BE2C (cell line): ENCODE measurements at regions not wholly inside any gene's neighbourhood (a gene's known extent, or its start where the extent isn't known, plus 50 kb on each side); places are given as distances from the start of the nearest gene placed in this dataset.
"Not testable (repeated sequence)": the region's sequence is repeated elsewhere in the genome, so short reads cannot be mapped to it uniquely, and the experiment has no call there.

Source experiments
- DNase-seq: peaks from one replicate; pipeline ENCODE4 v3.0.0-alpha.2; 2020
- H3K27me3 ChIP-seq: fragments of 250-450 bp; sonication (Bioruptor Pico); 2 replicates; pipeline ENCODE4 v1.5.1; 2020; ENCODE audit warnings: mild to moderate bottlenecking
- H3K36me3 ChIP-seq: fragments of 250-450 bp; sonication (Bioruptor Pico); 2 replicates; pipeline ENCODE4 v1.5.1; 2020; ENCODE audit warnings: mild to moderate bottlenecking
- H3K4me1 ChIP-seq: fragments of 250-450 bp; sonication (Bioruptor Pico); 2 replicates; pipeline ENCODE4 v1.5.1; 2020
- H3K4me3 ChIP-seq: 2 replicates; pipeline ENCODE4 v1.5.1; 2011; ENCODE audit warnings: low read depth, low read length
- H3K9me3 ChIP-seq: fragments of 250-450 bp; sonication (Bioruptor Pico); 2 replicates; pipeline ENCODE4 v1.5.1; 2020
- TF ChIP-seq, protein P1 (sequence below): IDR thresholded peaks from 2 replicates; pipeline ENCODE4 v1.5.1; 2012; ENCODE audit warnings: mild to moderate bottlenecking, low read depth, low read length

DNA sequence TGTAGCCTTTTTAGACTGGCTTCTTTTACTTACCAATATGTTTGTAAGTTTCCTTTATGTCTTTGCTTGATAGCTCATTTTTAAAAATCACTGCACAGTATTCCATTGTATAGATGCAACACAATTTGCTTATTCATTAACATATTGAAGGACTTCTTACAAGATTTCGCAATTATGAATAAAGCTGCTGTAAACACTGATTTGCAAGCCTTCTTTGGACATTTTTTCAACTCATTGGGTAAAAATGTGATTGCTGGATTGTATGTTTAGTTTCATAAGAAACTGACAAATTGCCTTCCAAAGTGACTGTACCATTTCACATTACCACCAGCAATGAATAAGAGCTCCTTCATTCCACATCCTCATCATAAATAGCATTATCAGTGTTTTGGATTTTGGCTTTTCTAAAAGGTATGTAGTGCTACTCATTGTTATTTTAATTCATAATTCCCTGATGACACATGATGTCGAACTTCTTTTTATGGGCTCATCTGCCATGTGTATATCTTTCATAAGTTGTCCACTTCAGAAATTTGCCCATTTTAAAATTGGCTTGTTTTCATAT is 80.7 kb downstream of the TFAP2B start:
- no peaks in the 10 kb centered on the region for H3K4me1 ChIP-seq
- H3K4me3 ChIP-seq = no peak overlapping the region
- TF ChIP-seq, protein P1, sequence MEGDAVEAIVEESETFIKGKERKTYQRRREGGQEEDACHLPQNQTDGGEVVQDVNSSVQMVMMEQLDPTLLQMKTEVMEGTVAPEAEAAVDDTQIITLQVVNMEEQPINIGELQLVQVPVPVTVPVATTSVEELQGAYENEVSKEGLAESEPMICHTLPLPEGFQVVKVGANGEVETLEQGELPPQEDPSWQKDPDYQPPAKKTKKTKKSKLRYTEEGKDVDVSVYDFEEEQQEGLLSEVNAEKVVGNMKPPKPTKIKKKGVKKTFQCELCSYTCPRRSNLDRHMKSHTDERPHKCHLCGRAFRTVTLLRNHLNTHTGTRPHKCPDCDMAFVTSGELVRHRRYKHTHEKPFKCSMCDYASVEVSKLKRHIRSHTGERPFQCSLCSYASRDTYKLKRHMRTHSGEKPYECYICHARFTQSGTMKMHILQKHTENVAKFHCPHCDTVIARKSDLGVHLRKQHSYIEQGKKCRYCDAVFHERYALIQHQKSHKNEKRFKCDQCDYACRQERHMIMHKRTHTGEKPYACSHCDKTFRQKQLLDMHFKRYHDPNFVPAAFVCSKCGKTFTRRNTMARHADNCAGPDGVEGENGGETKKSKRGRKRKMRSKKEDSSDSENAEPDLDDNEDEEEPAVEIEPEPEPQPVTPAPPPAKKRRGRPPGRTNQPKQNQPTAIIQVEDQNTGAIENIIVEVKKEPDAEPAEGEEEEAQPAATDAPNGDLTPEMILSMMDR = no peak
- H3K36me3 ChIP-seq = no peaks in the 10 kb centered on the region
- no peaks in the 10 kb centered on the region for H3K27me3 ChIP-seq
- DNase-seq = no peak
- H3K9me3 ChIP-seq = no peaks in the 10 kb centered on the region

DNA sequence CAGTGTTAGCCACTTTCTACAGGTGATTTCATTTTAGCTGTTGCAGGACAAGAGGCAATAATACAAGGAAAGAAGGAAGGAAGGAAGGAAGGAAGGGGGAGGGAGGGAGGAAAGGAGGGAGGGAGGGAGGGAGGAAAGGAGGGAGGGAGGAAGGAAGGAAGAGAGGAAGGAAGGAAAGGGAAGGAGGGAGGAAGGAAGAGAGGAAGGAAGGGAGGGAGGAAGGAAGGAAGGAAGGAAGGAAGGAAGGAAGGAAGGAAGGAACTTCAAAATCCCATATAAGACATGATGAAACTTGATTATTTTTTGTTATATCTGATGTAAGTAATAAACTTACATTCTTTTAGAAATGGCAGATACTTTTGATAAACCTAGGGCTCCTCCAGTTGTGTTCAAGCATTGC is 83.6 kb downstream of the TFAP2B start:
- DNase-seq = no peak
- H3K27me3 ChIP-seq = no peaks in the 10 kb centered on the region
- TF ChIP-seq, protein P1 = no peak
- H3K4me1 ChIP-seq = no peaks in the 10 kb centered on the region
- no peaks in the 10 kb centered on the region for H3K36me3 ChIP-seq
- no peaks in the 10 kb centered on the region for H3K9me3 ChIP-seq
- H3K4me3 ChIP-seq = no peak overlapping the region

DNA sequence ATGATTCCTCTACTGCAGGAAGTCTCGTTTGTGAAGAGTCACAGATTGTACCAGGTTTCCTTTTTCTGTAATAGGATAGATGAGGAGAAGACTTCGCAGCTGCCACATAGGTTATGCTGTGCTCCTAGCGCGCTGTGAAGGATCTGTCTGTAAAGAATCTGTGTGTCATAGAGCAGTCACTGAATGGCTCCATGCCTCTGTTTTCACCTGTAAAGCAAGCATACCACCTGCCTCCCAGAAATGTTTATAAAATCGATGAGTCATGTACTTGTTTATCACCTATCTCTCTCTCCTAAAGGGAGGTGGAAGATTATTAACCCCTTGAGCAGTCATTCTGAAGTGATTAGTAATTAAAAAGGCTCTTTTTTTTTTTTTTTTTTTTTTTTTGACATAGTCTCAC is 86.6 kb downstream of the TFAP2B start:
- H3K27me3 ChIP-seq = no peaks in the 10 kb centered on the region
- H3K36me3 ChIP-seq = no peaks in the 10 kb centered on the region
- no peak overlapping the region for H3K4me3 ChIP-seq
- DNase-seq = no peak
- no peaks in the 10 kb centered on the region for H3K4me1 ChIP-seq
- no peaks in the 10 kb centered on the region for H3K9me3 ChIP-seq
- TF ChIP-seq, protein P1 = no peak

DNA sequence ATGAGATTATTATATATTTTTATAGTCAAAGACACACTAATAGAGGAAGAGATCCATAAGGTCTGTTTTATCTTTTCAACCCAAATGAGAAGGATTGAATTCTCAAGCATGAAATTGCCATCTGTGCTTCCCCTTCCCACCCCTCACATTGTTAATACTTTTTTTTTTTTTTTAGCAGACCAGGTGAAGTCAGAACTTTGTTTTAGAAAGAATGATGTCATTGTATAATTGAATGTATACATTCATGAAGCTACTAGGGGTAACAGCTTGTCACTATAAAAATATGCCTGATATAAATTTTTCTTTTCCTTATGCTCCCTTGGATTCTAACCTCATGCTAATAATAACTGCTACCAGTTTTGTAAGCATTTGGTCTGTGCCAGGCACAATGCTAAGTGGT is 88.9 kb downstream of the TFAP2B start:
- H3K36me3 ChIP-seq = no peaks in the 10 kb centered on the region
- H3K4me3 ChIP-seq = no peak overlapping the region
- no peaks in the 10 kb centered on the region for H3K9me3 ChIP-seq
- H3K4me1 ChIP-seq = no peaks in the 10 kb centered on the region
- TF ChIP-seq, protein P1 = no peak
- no peaks in the 10 kb centered on the region for H3K27me3 ChIP-seq
- no peak for DNase-seq

DNA sequence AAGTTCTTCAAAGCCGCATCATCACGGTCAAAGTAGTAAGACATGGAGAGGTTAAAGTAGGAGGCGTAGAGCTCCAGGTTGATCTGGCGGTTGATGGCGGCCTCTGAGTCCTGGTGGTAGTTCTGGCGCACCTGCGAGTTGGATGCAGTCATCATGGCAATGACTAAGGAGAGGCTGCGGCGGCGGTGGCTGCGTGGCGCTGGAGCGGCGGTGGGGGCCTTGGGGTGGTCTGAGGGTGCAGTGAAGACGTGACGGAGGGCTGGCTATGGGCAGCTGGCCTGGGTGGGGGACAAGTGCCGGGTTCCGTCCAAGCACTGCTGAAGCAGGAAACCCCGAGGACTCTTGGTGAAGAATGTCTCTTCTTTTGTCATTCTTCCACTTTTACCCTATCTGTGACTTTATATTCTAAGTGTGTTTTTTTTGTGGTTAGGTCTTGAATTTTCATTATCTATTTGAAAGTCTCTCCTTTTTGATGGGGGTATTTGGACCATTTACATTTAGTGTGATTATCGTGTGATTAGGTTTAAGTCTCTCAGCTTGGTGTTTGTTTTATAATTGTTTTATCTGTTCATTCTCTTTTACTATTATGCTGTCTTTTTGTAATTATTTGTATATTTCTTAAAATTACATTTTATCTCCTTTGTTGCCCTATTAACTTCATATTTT is 94.6 kb downstream of the TFAP2B start:
- H3K4me1 ChIP-seq = no peaks in the 10 kb centered on the region
- TF ChIP-seq, protein P1 = no peak

DNA sequence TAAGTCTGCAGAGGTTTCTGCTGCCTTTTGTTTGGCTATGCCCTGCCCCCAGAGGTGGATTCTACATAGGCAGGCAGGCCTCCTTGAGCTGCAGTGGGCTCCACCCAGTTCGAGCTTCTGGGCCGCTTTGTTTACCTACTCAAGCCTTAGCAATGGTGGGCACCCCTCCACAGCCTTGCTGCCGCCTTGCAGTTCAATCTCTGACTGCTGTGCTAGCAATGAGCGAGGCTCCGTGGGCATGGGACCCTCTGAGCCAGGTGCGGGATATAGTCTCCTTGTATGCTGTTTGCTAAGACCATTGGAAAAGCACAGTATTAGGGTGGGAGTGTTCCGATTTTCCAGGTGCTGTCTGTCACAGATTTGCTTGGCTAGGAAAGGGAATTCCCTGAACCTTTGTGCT is 102.7 kb downstream of the TFAP2B start:
- not testable (repeated sequence) for H3K27me3 ChIP-seq, DNase-seq, H3K9me3 ChIP-seq, H3K36me3 ChIP-seq, H3K4me3 ChIP-seq, H3K4me1 ChIP-seq

More for the DNA sequence above, 94.6 kb downstream of the TFAP2B start:
- Histone ChIP-seq H3K9me3 (no peaks in the 10 kb centered on the region), H3K4me3 (no peak overlapping the region), H3K27me3 (no peaks in the 10 kb centered on the region), H3K36me3 (no peaks in the 10 kb centered on the region)
- DNase-seq = no peak

DNA sequence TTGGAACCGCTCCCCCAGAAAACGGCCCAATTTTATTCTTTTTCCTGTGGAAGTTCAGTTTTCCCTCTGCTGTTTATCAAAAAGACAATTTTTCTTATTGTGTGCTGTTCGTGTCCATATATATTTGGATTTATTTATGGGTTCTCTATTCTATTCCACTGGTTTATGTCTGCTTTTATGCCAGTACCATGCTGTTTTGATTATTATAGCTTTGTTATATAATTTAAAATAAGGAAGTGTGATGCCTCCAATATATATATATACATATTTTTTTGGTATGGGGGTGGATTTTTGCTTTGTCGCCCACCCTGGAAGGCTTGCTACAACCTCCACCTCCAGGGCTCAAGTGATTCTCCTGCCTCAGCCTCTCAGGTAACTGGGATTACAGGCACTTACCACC is 103.3 kb downstream of the TFAP2B start:
- H3K27me3 ChIP-seq = no peaks in the 10 kb centered on the region
- H3K9me3 ChIP-seq = no peaks in the 10 kb centered on the region
- no peak overlapping the region for H3K4me3 ChIP-seq
- no peak for DNase-seq
- H3K36me3 ChIP-seq = no peaks in the 10 kb centered on the region
- TF ChIP-seq, protein P1 = no peak
- H3K4me1 ChIP-seq = no peaks in the 10 kb centered on the region
